Left ventricle myocardium superior (tissue), 1 donor: ENCODE measurements at regions not wholly inside any gene's neighbourhood (a gene's known extent, or its start where the extent isn't known, plus 50 kb on each side); places are given as distances from the start of the nearest gene placed in this dataset.
"Not testable (repeated sequence)": the region's sequence is repeated elsewhere in the genome, so short reads cannot be mapped to it uniquely, and the experiment has no call there.

Experiments
- ATAC-seq: fragments of 200-7000 bp; cut with Tn5 transposase; one replicate; pipeline ENCODE4 v1.9.1; 2020; ENCODE audit warnings: mild to moderate bottlenecking, moderate library complexity
- DNase-seq: peaks from one replicate; pipeline ENCODE4 v3.0.0-alpha.2; 2020
- intact Hi-C: fragments of 100-400 bp; cut with micrococcal nuclease; formaldehyde crosslinking; loops from one replicate; pipeline ENCODE4 v1.11.0; 2022
- donor health status: DM: no; HTN: yes; CAD: no; lungs with severe emphysema.

DNA sequence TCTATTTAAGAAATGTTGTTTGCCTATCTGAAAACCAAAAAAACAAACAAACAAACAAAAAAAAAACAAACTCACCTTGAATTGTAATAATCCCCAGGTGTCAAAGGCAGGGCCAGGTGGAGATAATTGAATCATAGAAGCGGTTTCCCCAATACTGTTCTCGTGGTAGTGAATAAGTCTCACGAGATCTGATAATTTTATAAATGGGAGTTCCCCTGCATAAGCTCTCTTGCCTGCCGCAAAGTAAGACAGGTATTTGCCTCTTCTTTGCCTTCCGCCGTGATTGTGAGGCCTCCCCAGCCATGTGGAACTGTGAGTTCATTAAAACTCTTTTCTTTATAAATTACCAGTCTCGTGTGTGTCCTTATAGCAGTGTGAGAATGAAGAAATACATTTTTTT lies 1180.7 kb upstream of the CRIM1 start:
- ATAC-seq (no peak), DNase-seq (no peak)
- intact Hi-C loops = no loop called here

DNA sequence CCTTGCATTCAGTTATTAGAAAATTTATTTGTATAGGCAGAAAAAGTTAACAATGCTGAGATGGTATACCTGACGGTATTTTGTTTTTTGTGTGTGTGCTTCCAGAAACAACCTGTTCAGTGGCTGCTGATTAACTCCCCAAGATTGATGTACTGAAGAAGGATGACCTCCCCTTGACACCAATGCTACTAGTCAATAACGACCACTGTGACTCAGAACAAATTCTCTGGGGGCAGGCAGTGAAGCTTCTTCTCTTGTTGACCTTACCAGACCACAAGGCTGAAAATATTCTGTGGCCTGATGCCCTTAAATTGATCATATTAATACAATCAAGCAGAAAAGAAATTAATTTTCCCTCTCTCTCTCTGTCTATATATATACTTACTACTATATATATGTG lies 1182.9 kb upstream of the CRIM1 start:
- DNase-seq (no peak), ATAC-seq (no peak)
- intact Hi-C loops = no loop called here

DNA sequence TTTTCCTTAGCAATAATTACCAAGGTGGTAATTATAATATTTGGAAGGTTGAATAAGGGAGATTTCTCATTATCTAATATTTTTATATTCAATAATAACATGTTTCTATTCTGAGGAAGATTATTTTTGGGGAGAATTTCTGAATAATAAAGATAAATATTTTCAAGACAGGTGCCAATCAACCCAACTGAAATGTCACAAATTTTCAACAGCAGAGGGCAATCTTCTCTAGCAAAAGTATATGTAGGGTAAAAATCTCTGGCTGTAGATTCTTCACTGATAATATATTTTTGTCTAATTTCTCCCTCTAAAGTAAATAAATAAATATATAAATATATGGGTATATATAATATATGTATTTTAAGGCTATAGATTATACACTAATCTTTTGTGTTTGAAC lies 1187.2 kb upstream of the CRIM1 start:
- no peak for ATAC-seq
- DNase-seq = no peak
- intact Hi-C loops = no loop called here

DNA sequence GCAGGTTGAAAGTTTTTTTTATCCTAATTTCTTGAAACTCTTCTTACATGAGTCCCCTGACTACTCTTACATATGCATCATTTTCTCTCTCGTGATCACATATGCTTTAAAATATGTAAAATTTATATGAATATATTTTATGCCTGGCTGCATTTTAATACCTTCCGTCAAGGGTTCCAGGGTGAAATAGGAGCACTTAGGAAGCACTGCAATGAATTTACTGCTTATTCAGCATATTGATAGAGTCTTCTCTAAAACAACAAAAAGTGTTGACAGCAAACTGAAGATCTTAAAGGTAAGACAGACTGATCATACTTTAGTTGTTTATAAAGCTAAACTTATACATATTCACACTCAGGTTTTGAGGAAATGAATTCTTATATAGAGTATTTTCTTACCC lies 1191.6 kb upstream of the CRIM1 start:
- DNase-seq (no peak), ATAC-seq (no peak)
- intact Hi-C loops = no loop called here

DNA sequence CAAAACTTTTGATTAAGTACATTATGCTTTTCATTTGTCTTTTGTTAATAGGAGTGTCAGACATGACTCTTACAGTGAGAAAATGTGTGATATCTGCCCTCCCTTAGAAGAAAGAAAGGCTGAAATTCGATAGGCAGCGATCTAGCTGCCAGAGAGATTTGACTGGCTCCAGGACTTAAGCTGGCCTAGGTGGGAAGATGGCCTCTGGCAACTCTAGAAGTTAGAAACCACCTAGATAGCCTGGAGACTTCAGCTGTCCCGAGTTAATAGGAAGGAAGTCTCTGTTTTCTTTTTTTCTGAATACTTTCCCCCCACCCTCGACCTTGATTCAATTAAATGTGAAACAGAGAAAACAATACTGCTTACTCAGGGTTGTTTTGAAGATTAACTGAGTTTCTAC lies 1194.7 kb upstream of the CRIM1 start:
- intact Hi-C loops = no loop called here
- no peak for ATAC-seq
- no peak for DNase-seq

DNA sequence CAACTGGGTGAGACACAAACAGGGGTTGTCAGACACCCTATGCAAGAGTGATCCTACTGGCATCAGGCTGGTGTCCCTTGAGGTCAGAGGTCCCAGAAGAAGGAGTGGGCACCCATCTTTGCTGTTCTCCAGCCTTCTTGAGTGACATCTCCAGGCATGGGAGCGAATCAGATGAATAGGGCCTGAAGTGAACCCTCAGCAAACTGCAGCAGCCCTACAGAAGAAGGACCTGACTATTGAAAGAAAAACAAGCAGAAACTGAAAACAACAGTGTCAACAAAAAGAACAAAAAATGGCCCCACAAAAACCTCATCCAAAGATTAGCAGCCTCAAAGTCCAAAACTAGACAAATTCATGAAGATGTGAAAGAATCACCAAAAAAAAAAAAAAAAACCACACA lies 1229.7 kb upstream of the CRIM1 start:
- intact Hi-C loops = no loop called here
- ATAC-seq = no peak
- DNase-seq = no peak

DNA sequence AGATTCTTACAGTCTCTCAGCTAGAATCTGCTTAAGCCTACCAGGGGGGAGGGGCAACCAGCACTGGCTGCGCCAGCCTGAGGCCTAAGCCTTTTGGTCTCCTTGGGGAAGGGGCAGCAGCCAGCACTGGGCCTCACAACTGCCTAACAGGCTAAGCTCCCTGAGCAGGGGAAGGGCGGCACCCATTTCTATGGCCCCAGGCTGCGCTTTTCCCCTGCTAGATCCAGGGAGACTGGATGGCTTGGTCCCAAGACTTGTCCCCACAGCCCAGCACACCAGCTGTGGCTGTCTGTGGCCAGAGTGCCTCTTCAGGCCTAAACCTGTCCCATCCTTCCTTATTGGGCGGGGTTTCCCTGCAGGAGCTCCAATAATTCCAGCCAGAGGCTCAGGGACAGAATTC lies 1230.3 kb upstream of the CRIM1 start:
- DNase-seq (no peak), ATAC-seq (no peak)
- intact Hi-C loops = no loop called here

DNA sequence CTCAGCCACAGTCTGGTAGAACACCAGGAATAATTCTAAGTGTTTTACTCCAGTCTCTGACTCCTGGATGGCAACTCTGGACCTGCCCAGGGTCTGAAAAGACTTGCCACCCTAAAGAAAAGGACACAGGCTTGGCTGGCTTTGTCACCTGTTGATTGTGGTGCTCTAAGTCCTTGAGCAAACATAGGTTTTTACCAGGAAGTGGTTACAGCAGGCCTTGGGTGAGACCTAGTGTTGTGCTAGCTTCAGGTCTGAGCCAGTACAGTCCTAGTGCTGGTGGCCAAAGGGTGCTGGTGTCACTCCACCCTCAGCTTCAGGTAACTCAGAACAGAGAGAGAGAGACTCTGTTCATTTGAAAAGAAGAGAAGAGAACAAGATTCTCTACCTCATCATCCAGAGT lies 1239.4 kb upstream of the CRIM1 start:
- DNase-seq (no peak), ATAC-seq (no peak)
- intact Hi-C loops = no loop called here

DNA sequence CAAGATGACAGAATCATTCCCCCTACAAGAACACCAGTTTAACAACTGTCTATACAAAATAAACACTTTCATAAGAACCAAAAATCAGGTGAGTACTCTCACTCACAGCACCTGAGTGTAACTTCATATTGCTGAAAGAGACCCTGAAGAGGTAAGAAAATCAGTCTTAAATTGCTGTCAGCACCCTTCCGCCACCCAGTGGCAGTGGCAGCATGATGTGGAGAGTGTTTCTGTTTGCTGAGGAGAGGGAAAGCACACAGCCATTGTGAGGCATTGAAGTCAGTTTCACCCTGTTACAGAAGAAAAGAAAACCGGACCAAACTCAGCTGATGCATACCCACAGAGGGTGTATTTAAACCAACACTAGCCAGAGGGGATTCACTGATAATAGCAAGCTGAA lies 1240.8 kb upstream of the CRIM1 start:
- DNase-seq (no peak), ATAC-seq (no peak)
- intact Hi-C loops = no loop called here

DNA sequence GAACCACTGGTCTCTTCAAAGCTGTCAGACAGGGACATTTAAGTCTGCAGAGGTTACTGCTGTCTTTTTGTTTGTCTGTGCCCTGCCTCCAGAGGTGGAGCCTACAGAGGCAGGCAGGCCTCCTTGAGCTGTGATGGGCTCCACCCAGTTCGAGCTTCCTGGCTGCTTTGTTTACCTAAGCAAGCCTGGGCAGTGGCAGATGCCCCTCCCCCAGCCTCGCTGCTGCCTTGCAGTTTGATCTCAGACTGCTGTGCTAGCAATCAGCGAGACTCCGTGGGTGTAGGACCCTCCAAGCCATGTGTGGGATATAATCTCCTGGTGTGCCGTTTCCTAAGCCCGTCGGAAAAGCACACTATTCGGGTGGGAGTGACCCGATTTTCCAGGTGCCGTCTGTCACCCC lies 1243.2 kb upstream of the CRIM1 start:
- intact Hi-C loops, DNase-seq, ATAC-seq: not testable (repeated sequence)

DNA sequence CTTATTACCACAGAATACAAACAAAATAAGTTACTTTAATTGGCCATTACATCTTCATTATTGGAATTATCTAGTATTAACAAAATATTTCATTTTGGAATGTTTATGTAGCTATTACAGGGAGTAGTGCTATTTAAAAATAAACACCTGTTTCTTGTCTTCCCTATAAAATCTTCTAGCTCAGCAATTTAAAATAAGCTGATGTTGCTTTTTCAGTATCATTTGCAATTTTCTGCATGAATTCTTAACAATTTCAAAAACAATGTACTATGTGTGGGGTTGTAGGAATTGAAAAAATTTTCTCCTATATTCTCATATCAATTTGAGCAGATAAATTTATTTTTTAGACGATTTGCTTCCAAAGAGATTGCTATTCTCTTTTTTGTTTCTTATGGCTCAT lies 1251.3 kb upstream of the CRIM1 start:
- intact Hi-C loops = no loop called here
- DNase-seq (no peak), ATAC-seq (no peak)

DNA sequence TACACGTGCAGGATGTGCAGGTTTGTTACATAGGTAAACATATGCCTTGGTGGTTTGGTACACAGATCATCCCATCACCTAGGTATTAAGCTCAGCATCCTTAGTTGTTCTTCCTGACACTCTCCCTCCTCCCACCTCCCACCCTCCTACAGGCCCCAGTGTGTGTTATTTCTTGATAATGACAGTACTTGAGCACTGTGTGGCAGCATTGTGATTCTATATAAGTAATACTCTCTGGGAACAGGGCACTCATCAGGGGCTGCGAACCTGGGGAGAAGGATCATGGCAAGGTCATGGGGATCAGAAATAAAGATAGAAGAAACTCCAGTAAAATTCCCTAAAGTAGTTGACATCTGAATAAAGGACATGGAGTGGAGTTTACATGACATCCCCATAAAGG lies 1256.2 kb upstream of the CRIM1 start:
- no peak for ATAC-seq
- no peak for DNase-seq
- intact Hi-C loops = no loop called here

DNA sequence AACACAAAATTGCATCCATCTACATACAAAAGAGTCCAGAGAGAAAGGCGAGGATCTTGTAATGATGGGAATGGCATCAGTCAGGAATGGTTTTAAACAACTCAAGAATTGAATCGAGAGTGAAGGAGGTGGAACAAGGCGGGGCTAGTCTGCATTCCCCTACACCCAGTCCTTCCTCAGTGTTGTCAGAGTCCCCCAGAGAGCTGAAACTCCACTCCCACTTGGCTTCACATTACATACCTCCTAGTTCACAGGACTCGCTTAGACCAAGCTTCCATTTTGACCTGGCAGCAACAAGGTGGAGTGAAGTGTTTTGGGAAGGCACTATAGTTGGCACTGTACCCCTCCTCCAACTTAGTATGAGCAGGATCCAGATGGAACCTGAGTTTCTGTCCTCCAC lies 1273.5 kb upstream of the CRIM1 start:
- intact Hi-C loops = no loop called here
- DNase-seq (no peak), ATAC-seq (no peak)

DNA sequence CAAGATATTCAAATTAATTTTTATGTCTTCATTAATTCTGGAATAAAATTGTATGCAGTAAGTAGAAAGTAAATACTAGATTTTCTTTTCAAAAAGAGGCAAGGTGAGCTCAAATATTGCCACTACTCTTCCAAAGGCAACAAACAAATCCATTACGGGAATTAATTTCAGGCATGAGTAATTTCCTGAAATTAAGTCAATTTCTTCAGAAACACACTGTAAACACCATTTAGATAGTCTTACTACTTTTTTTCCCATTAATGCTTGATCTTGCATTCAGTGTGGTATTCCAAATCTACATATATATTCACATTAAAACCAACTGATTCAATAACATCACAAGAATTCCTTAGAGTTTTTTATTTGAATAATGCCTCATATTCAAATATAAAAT lies 1274.0 kb upstream of the CRIM1 start:
- no peak for ATAC-seq
- DNase-seq = no peak
- intact Hi-C loops = no loop called here

DNA sequence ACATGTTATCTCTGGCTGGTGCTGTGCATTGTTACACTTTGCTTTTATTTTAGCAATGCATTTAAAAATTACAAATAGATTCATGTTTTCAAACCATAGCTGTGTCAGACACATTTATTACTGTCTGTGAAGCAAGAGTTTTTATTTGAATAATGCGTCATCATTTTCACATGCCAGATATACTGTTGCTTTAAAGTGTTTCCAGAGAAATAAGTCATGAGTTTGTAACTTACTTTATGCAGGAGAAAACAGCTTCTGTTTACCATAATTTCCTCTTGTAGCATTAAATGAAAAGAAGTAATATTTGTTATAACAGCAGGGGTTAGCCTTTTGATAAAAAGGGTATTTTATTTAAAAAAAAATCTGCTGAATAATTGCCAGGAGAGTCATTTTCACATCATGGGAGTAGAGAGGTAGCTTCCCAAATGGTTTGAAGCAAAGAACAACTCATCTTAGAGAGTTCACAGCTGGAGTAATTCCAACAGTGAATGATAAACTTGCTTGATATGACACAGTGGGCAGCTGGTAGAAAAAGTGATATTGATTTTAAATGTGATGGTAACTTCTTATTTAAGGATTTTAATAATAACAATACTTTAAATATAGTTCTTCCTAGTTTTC lies 1274.5 kb upstream of the CRIM1 start:
- ATAC-seq = no peak
- intact Hi-C loops = no loop called here
- no peak for DNase-seq

DNA sequence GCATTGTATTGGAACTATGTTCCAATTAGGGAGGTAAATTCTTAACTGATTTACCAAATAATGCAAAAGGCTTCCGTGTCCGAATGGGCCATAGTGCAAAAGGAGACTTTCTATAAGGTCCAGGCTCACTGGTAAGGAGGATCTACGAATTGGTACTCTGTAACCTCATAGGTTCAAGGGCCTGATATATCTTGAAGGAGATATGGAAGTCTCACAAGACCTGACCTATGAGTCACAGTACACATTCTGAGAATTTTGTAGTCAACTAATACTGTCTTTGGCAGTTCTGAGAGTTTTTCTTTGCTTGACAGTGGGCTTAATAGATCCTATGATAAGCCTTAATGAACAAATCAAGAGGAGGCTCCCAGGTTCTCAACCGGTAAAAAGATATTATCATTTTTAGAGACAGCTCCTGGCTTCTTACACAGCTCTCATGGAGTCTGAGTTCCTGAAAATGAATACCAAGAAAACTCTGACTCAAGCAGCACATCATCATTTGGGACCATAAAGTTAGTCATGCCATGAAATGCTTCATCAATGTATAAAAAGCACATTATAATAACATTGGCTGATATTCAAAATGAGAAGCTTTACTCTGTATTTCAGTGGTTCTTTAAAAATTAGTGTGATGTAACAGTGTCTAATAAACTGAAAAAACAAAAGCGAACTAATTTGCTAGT lies 1275.2 kb upstream of the CRIM1 start:
- no peak for DNase-seq
- intact Hi-C loops = no loop called here
- ATAC-seq = no peak

DNA sequence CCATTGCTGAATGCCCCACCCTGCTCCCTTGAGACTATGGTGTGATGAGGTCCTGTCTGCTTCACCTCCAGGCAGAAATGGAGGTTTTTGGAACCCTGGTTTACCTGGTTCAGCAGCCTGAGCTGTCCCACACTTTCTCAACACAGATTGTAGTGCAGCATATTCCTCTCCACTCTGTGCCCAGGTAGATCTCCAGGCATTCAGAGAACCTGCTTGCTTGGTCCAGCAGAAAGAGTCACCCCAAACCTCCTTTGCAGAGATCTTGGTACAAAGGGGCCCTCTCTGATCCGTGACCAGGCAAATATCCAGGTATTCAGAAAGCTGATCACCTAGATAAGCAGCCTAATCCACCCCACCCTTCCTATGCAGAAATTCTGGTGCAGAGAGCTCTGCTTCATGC lies 1288.2 kb upstream of the CRIM1 start:
- DNase-seq = no peak
- intact Hi-C loops = no loop called here
- ATAC-seq = no peak

DNA sequence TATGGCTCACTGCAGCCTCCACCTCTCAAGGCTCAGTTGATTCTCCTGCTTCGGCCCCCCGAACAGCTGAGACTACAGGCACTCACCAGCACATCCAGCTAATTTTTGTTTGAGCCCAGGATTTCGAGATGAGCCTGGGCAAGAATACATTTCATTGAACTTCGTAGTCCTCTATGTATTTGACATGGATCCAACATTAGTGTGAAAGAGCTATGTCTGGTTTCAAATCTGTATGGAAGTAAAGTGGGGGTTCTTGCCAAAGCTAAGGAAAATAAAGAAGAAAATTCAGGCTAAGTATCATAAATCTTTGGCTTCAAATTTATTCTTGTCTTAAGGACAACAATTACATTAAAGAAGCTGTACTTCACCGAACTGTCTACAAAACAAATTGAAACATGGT lies 1291.7 kb upstream of the CRIM1 start:
- DNase-seq (no peak), ATAC-seq (no peak)
- intact Hi-C loops = no loop called here

DNA sequence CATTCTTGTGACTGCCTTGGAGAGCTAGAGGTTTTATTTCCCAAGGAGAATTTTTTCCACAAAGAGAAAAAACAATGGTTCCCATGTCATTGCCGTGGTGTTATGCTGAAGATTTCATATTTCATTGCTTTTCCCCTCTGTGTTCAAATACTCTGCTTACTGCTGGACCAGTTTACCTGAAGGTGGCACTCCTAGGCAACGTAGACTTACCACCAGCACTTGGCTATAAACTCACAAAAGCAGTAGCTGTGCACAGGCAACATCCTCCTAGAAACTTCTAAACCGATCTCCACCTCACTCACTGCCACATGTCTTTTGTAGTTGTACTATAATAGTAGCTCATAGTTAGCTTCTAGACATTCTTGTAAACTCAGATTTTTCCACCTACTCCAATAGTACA lies 1319.7 kb upstream of the CRIM1 start:
- no peak for DNase-seq
- intact Hi-C loops = no loop called here
- ATAC-seq = no peak

DNA sequence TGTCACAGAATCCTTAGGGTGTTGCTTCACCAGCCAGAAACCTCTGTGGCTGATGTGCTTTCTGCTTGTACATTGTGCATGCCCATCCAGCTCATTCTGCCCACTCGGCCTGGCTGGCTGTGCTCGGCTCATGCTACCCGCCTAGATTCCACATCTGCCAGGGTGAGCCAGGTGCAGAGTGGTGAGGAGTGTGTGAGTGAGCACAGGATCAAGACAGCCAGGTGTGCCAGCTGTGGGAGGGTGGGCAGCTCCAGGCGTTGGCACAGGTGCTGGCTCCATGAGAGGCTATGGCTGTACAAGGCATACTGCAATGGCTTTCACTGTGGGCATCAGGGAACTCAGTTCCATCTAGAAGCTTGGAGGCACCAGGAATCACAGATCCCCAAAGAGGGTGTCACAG lies 1321.8 kb upstream of the CRIM1 start:
- no peak for ATAC-seq
- DNase-seq = no peak
- intact Hi-C loops = no loop called here

DNA sequence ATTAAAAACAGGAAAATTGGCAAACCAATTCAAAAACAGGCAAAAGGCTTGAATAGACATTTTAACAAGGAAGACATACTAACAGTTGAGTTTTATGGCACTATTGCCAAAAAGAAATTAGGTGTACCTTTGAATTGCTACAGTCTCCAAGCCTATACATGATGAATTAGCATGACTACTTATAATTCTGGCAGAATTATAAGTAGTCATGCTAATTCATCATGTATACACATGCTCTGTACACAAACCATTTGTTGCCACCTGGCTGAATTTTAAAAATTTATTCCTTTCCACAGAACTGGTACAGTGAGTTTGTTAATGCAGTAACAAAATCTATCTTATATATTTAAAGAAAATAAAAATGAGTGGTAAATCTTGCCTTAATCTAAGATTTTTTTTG lies 1332.0 kb upstream of the CRIM1 start:
- no peak for DNase-seq
- intact Hi-C loops = no loop called here
- ATAC-seq = no peak

DNA sequence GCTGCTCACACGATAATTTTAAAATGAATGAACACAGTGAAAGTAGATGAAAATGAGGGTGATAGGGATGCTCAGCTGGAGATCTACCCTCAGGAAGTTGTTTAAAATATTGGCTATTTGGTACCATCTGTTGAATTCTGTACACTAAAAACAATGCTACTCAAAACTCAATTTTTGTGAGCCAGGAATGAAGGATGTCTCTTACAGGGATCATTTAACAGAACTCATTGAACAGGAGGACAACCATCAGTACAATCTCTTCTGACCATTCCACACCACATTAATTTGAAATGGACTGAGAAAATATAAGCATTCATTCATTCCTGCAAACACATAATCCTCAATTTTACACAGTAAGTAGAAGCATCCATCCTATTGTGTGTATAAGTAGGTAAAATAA lies 1355.1 kb upstream of the CRIM1 start:
- ATAC-seq = no peak
- intact Hi-C loops = no loop called here
- no peak for DNase-seq
